Stimulated activated CD4-positive, alpha-beta T cell treated with anti-CD3 and anti-CD28 coated beads, Interleukin-2, amount 100 ng/mL, for 48 hours (primary cell): ENCODE measurements at regions not wholly inside any gene's neighbourhood (a gene's known extent, or its start where the extent isn't known, plus 50 kb on each side); places are given as distances from the start of the nearest gene placed in this dataset.

Source experiments
- DNase-seq, 2 donors: peaks; one replicate each; pipeline ENCODE4 v3.0.0-alpha.2; 2020

GRCh38 chr12:25005376-25005775 lies 56.5 kb upstream of the BCAT1 start:
- DNase-seq, result no peak

DNA sequence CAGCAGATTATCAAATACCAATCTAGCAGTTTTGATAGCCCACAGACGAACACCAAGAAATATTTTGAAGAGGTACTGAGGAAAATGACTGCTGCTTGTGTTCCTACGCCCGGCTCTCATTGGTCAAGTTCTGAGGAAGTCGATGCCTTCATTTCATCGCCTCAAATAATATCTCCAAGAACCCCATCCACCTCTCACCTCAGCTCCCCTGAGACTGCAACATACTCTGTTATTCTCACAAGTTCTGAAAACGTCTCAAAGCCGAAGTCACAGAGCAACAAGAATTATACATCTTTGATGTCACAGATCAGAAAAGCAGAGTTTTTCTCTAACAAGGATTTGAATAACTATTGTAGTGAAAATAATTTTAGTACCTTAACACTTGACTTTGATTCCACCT lies 55.5 kb upstream of the BCAT1 start:
- no peak for DNase-seq

GRCh38 chr12:25001311-25001710 lies 52.4 kb upstream of the BCAT1 start:
- DNase-seq, result no peak
